HCT116 (cell line): ENCODE measurements at regions not wholly inside any gene's neighbourhood (a gene's known extent, or its start where the extent isn't known, plus 50 kb on each side); places are given as distances from the start of the nearest gene placed in this dataset.

Experiments used
- ATAC-seq: fragments of 200-7000 bp; cut with Tn5 transposase; 2 replicates; pipeline ENCODE4 v1.9.1; 2020; ENCODE audit warnings: mild to moderate bottlenecking, moderate library complexity
- BruUV-seq: library from RNA; stranded (reverse); fragments of 400-500 nt; replicated peaks from 2 replicates; lab custom pipeline; 2021; lab: Mats Ljungman, UMichigan
- CTCF ChIA-PET: fragments of 300-600 bp; sonication (Branson Sonifier 250); formaldehyde crosslinking; loops from one replicate; lab custom pipeline; 2021; ENCODE audit warnings: antibody characterized with exemption; lab: Charles Lee
- POLR2A ChIA-PET: fragments of 300-600, 350-600 bp; sonication (Branson Sonifier 250); formaldehyde crosslinking; loops from one replicate; lab custom pipeline; 2021; ENCODE audit warnings: antibody characterized with exemption; lab: Charles Lee
- RAD21 ChIA-PET, 2 experiments: fragments of 300-600 bp; sonication (Branson Sonifier 250); formaldehyde crosslinking; loops; one replicate each; lab custom pipeline; 2023; ENCODE audit warnings: low total read pairs in 2 of 2; ENCODE audit not compliant: uncharacterized antibody in 2 of 2, unreplicated experiment in 2 of 2, low non-redundant PET in 1 of 2; lab: Charles Lee
- DNase-seq: peaks from one replicate; pipeline ENCODE4 v3.0.0-alpha.2; 2010; ENCODE audit warnings: low read depth, low spot score
- H2AFZ ChIP-seq: fragments of 200-600 bp; shearing (Covaris generic), sonication (generic); 2 replicates; pipeline ENCODE4 v1.6.1; 2017; ENCODE audit warnings: low read depth, mixed run types, mixed read lengths, antibody characterized with exemption, low read length; ENCODE audit not compliant: poor library complexity, severe bottlenecking
- H3K27ac ChIP-seq: 2 replicates; pipeline ENCODE4 v1.5.1; 2012; ENCODE audit warnings: low read depth, low read length
- H3K27me3 ChIP-seq: fragments of 200-600 bp; sonication (generic); 2 replicates; pipeline ENCODE4 v1.6.1; 2016; ENCODE audit warnings: mixed run types, low read length, mixed read lengths; ENCODE audit not compliant: insufficient read depth
- H3K36me3 ChIP-seq, 2 experiments: fragments of 200-500 bp in 1 of 2; fragments of 200-600 bp in 1 of 2; sonication (Bioruptor generic) in 1 of 2; sonication (generic) in 1 of 2; 2 replicates each; pipeline versions ENCODE4 v1.5.1 to v1.6.1; 2014 to 2016; ENCODE audit warnings: low read length in 2 of 2, inconsistent platforms in 1 of 2, mixed read lengths in 1 of 2, mixed run types in 1 of 2; ENCODE audit not compliant: insufficient read depth in 2 of 2, control insufficient read depth in 1 of 2
- H3K4me1 ChIP-seq, 2 experiments: fragments of 200-600 bp in 1 of 2; sonication (generic) in 1 of 2; 2 replicates each; pipeline versions ENCODE4 v1.5.1 to v1.6.1; 2012 to 2017; ENCODE audit warnings: low read length in 2 of 2, inconsistent platforms in 1 of 2, mild to moderate bottlenecking in 1 of 2, mixed read lengths in 1 of 2, mixed run types in 1 of 2, moderate library complexity in 1 of 2; ENCODE audit not compliant: insufficient read depth in 2 of 2, control insufficient read depth in 1 of 2
- H3K4me2 ChIP-seq: fragments of 200-600 bp; sonication (generic); 2 replicates; pipeline ENCODE4 v1.6.1; 2017; ENCODE audit warnings: mixed run types, low read length, mixed read lengths
- H3K4me3 ChIP-seq, 2 experiments: fragments of 200-600 bp in 1 of 2; sonication (generic) in 1 of 2; replicated peaks in 1 of 2; 2 replicates each; pipeline ENCODE4 v1.5.1; 2011 to 2016; ENCODE audit warnings: low read length in 2 of 2, control low read depth in 1 of 2, low read depth in 1 of 2, mild to moderate bottlenecking in 1 of 2, mixed read lengths in 1 of 2, mixed run types in 1 of 2
- H3K79me2 ChIP-seq: fragments of 200-600 bp; sonication (generic); 2 replicates; pipeline ENCODE4 v1.6.1; 2017; ENCODE audit warnings: mild to moderate bottlenecking, mixed run types, low read length, moderate library complexity, mixed read lengths; ENCODE audit not compliant: insufficient read depth
- H3K9ac ChIP-seq: fragments of 200-600 bp; sonication (generic); 2 replicates; pipeline ENCODE4 v1.6.1; 2016; ENCODE audit warnings: low read length, mixed read lengths
- H3K9me2 ChIP-seq: fragments of 200-600 bp; sonication (generic), shearing (Covaris generic); 2 replicates; pipeline ENCODE4 v1.6.1; 2017; ENCODE audit warnings: mixed run types, mild to moderate bottlenecking, moderate library complexity; ENCODE audit not compliant: insufficient read depth
- H3K9me3 ChIP-seq, 2 experiments: fragments of 200-500 bp in 1 of 2; fragments of 200-600 bp in 1 of 2; sonication (Bioruptor generic) in 1 of 2; sonication (generic) in 1 of 2; 2 replicates each; pipeline ENCODE4 v1.6.1; 2014 to 2017; ENCODE audit warnings: low read length in 2 of 2, mixed read lengths in 2 of 2, inconsistent platforms in 1 of 2, low read depth in 1 of 2, mild to moderate bottlenecking in 1 of 2, mixed run types in 1 of 2, moderate library complexity in 1 of 2; ENCODE audit not compliant: control insufficient read depth in 1 of 2, insufficient read depth in 1 of 2
- H4K20me1 ChIP-seq: fragments of 200-600 bp; sonication (generic), shearing (Covaris generic); 2 replicates; pipeline ENCODE4 v1.6.1; 2017; ENCODE audit warnings: mixed run types, mild to moderate bottlenecking, moderate library complexity; ENCODE audit not compliant: insufficient read depth
- CBX3 ChIP-seq: IDR thresholded peaks from 2 replicates; pipeline ENCODE4 v1.6.1; 2012; ENCODE audit warnings: low read depth
- CEBPB ChIP-seq: IDR thresholded peaks from 2 replicates; pipeline ENCODE4 v1.6.1; 2012; ENCODE audit warnings: low read depth
- EZH2 ChIP-seq: fragments of 200-600 bp; sonication (generic); IDR thresholded peaks from 2 replicates; pipeline ENCODE4 v1.6.1; 2017; ENCODE audit warnings: antibody characterized with exemption, mixed run types
- EZH2phosphoT487 ChIP-seq: fragments of 200-600 bp; IDR thresholded peaks from 2 replicates; pipeline ENCODE4 v1.6.1; 2018; ENCODE audit warnings: antibody characterized with exemption, borderline replicate concordance
- FOSL1 ChIP-seq: IDR thresholded peaks from 2 replicates; pipeline ENCODE4 v1.6.1; 2012; ENCODE audit warnings: low read depth
- JUND ChIP-seq: IDR thresholded peaks from 2 replicates; pipeline ENCODE4 v1.6.1; 2012
- POLR2A ChIP-seq: IDR thresholded peaks from 2 replicates; pipeline ENCODE4 v1.7.0; 2011; ENCODE audit warnings: borderline replicate concordance; ENCODE audit not compliant: insufficient read depth, insufficient read length; ENCODE audit errors: extremely low read depth
- RAD21 ChIP-seq: IDR thresholded peaks from 2 replicates; pipeline ENCODE4 v1.6.1; 2012; ENCODE audit warnings: low read depth, mild to moderate bottlenecking
- TCF7L2 ChIP-seq: IDR thresholded peaks from 2 replicates; pipeline ENCODE4 v1.7.0; 2011; ENCODE audit warnings: borderline replicate concordance, inconsistent platforms; ENCODE audit not compliant: insufficient read depth, insufficient read length; ENCODE audit errors: extremely low read depth
- YY1 ChIP-seq: IDR thresholded peaks from 2 replicates; pipeline ENCODE4 v1.6.1; 2011; ENCODE audit warnings: low read length, low read depth, moderate library complexity, mild to moderate bottlenecking; ENCODE audit not compliant: insufficient replicate concordance; ENCODE audit errors: extremely low read depth
- intact Hi-C: fragments of 100-400 bp; cut with micrococcal nuclease; formaldehyde crosslinking; loops from 2 replicates; pipeline ENCODE4 v1.10.0; 2022
- TF ChIP-seq, protein P1 (sequence below): IDR thresholded peaks from 2 replicates; pipeline ENCODE4 v1.6.1; 2012; ENCODE audit warnings: low read depth

- H3K9me2 ChIP-seq: no peaks in the 10 kb centered on the region
- H3K36me3 ChIP-seq: no peaks in the 10 kb centered on the region
- POLR2A ChIA-PET: no interaction called here
- H4K20me1 ChIP-seq: no peaks in the 10 kb centered on the region
- no peaks in the 10 kb centered on the region for H3K79me2 ChIP-seq
- TF ChIP-seq FOSL1 (no peak), RAD21 (no peak), EZH2phosphoT487 (no peak), JUND (no peak), CEBPB (no peak), YY1 (no peak), POLR2A (no peak)
- H3K27me3 ChIP-seq: peaks cover 45% of the 10 kb centered on the region
- DNase-seq (no peak), ATAC-seq (no peak)
- CTCF ChIA-PET: interaction anchor here (2.1 kb wide), 1 partner anchor 371 kb away, joined by 10 read pairs; no protein-coding TSS in a partner anchor
- BruUV-seq: no TSS peak
- H3K27ac ChIP-seq: no peak overlapping the region
- RAD21 ChIA-PET: no interaction called here
- intact Hi-C loops: loop anchor here (10.0 kb wide), 1 partner anchor 254 kb away; no protein-coding TSS in a partner anchor
- no peak overlapping the region for H3K4me2 ChIP-seq
- no peaks in the 10 kb centered on the region for H3K4me1 ChIP-seq
- no peak overlapping the region for H3K9ac ChIP-seq
- H3K4me3 ChIP-seq: no peak overlapping the region
- H3K9me3 ChIP-seq: no peaks in the 10 kb centered on the region
- H2AFZ ChIP-seq: no peak overlapping the region
Observed at GRCh38 chr11:45400591-45400990, 114.5 kb upstream of the SYT13 start.

GRCh38 chr11:45399166-45399565 lies 113.0 kb upstream of the SYT13 start:
- intact Hi-C loops: no loop called here
- CTCF ChIA-PET: interaction anchor here (1.8 to 2.1 kb wide), 2 partner anchors 8 to 373 kb away, joined by 4 to 10 read pairs; no protein-coding TSS in a partner anchor
- RAD21 ChIA-PET: no interaction called here

More at GRCh38 chr11:45399166-45399565, 113.0 kb upstream of the SYT13 start:
- DNase-seq: no peak
- H3K4me2 ChIP-seq: no peak overlapping the region
- no peak overlapping the region for H2AFZ ChIP-seq
- no TSS peak for BruUV-seq
- H3K9ac ChIP-seq: no peak overlapping the region
- no peaks in the 10 kb centered on the region for H3K36me3 ChIP-seq
- H3K4me3 ChIP-seq: no peak overlapping the region
- H3K4me1 ChIP-seq: no peaks in the 10 kb centered on the region
- TF ChIP-seq POLR2A (no peak), EZH2 (no peak), FOSL1 (no peak), YY1 (no peak), TCF7L2 (no peak), EZH2phosphoT487 (no peak), CBX3 (no peak)
- TF ChIP-seq, protein P1, sequence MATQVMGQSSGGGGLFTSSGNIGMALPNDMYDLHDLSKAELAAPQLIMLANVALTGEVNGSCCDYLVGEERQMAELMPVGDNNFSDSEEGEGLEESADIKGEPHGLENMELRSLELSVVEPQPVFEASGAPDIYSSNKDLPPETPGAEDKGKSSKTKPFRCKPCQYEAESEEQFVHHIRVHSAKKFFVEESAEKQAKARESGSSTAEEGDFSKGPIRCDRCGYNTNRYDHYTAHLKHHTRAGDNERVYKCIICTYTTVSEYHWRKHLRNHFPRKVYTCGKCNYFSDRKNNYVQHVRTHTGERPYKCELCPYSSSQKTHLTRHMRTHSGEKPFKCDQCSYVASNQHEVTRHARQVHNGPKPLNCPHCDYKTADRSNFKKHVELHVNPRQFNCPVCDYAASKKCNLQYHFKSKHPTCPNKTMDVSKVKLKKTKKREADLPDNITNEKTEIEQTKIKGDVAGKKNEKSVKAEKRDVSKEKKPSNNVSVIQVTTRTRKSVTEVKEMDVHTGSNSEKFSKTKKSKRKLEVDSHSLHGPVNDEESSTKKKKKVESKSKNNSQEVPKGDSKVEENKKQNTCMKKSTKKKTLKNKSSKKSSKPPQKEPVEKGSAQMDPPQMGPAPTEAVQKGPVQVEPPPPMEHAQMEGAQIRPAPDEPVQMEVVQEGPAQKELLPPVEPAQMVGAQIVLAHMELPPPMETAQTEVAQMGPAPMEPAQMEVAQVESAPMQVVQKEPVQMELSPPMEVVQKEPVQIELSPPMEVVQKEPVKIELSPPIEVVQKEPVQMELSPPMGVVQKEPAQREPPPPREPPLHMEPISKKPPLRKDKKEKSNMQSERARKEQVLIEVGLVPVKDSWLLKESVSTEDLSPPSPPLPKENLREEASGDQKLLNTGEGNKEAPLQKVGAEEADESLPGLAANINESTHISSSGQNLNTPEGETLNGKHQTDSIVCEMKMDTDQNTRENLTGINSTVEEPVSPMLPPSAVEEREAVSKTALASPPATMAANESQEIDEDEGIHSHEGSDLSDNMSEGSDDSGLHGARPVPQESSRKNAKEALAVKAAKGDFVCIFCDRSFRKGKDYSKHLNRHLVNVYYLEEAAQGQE: no peak
- TF ChIP-seq, all 23 proteins: peak for 0
- Histone ChIP-seq H3K27me3 (peaks cover 31% of the 10 kb centered on the region), H3K9me2 (no peaks in the 10 kb centered on the region), H3K79me2 (no peaks in the 10 kb centered on the region), H3K27ac (no peak overlapping the region), H4K20me1 (no peaks in the 10 kb centered on the region), H3K9me3 (no peaks in the 10 kb centered on the region)
- POLR2A ChIA-PET: no interaction called here
- no peak for ATAC-seq
